Right lobe of liver (tissue), 4 donors: ENCODE measurements at regions not wholly inside any gene's neighbourhood (a gene's known extent, or its start where the extent isn't known, plus 50 kb on each side); places are given as distances from the start of the nearest gene placed in this dataset.

ENCODE experiments used
- POLR2A ChIP-seq: fragments of 450-650 bp; IDR thresholded peaks from one replicate; pipeline ENCODE4 v1.6.1; 2017; ENCODE audit warnings: antibody characterized with exemption, mild to moderate bottlenecking
- TF ChIP-seq, protein P1 (sequence below), 4 donors: fragments of 200-600 bp in 3 of 4; fragments of 450-650 bp in 1 of 4; IDR thresholded peaks; one replicate each; pipeline versions ENCODE4 v1.5.1 to v1.8.0; 2016 to 2022; ENCODE audit warnings: antibody characterized with exemption in 4 of 4, mild to moderate bottlenecking in 2 of 4
- donor health status: DM: no; HTN: no; CAD: no.
- donor health status: DM: no; HTN: no; CAD: no.
- donor health status: DM: no; HTN: yes; CAD: no.

DNA sequence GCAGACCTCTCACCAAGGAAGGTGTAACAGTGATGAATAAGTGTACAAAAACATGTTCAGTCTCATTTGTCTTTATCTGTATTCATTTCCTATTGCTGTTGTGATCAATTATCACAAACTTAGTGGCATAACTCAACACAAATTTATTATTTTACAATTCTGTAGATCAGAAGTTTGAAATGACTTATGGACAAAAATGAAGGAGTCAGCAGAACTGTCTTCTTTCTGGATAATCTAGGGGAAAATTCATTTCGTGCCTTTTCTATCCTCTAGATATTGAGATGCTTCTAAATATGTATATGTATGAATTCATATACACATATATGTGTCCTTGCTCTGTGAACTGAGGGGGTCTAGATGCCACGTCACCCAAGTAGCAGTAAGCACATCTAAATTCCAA is 663.1 kb upstream of the MARCKS start:
- TF ChIP-seq, protein P1, sequence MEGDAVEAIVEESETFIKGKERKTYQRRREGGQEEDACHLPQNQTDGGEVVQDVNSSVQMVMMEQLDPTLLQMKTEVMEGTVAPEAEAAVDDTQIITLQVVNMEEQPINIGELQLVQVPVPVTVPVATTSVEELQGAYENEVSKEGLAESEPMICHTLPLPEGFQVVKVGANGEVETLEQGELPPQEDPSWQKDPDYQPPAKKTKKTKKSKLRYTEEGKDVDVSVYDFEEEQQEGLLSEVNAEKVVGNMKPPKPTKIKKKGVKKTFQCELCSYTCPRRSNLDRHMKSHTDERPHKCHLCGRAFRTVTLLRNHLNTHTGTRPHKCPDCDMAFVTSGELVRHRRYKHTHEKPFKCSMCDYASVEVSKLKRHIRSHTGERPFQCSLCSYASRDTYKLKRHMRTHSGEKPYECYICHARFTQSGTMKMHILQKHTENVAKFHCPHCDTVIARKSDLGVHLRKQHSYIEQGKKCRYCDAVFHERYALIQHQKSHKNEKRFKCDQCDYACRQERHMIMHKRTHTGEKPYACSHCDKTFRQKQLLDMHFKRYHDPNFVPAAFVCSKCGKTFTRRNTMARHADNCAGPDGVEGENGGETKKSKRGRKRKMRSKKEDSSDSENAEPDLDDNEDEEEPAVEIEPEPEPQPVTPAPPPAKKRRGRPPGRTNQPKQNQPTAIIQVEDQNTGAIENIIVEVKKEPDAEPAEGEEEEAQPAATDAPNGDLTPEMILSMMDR (IDR thresholded peaks at IDR 0.05), result no peak
- TF ChIP-seq POLR2A, result no peak
